ENCODE measurements at regions not wholly inside any gene's neighbourhood (a gene's known extent, or its start where the extent isn't known, plus 50 kb on each side); places are given as distances from the start of the nearest gene placed in this dataset.

DNA sequence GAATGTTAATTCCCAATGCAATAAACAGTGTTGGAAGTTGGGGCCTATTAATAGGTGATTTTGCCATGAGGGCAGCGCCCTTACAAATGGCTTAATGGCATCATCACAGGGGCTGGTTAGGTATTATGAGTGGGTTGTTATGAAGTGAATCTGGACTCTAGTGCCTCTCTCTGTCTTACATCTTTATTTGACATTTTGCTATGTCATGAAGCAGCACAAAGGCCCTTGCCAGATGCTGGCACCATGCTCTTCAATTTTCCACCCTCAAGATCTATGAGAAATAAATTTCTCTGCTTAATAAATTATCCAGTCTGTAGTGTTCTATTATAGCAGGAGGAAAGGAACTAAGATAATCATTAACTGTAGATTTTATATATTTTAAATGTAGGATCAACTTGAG, 1098.7 kb upstream of the NUDT12 start:
- H3K79me2 ChIP-seq (ENCODE audit: insufficient read depth, low read length): no peaks in the 10 kb centered on the region
- intact Hi-C loops (cut with micrococcal nuclease): no loop called here
- no peak overlapping the region for H2AFZ ChIP-seq (ENCODE audit: low read depth, low read length, poor library complexity, severe bottlenecking)
- RAD21 ChIA-PET (ENCODE audit: low non-redundant PET in 1 of 2, low total read pairs in 2 of 2, uncharacterized antibody in 2 of 2, unreplicated experiment in 2 of 2): no interaction called here
- no peaks in the 10 kb centered on the region for H3K4me1 ChIP-seq (ENCODE audit: control insufficient read depth in 1 of 2, insufficient read depth in 2 of 2, low read length in 2 of 2)
- H3K9me2 ChIP-seq (ENCODE audit: insufficient read depth): no peaks in the 10 kb centered on the region; the same call in 1 of the 2 replicates
- BruUV-seq (replicated peaks): no TSS peak
- no peaks in the 10 kb centered on the region for H3K36me3 ChIP-seq (ENCODE audit: control insufficient read depth in 1 of 2, insufficient read depth in 2 of 2, low read length in 2 of 2)
- POLR2A ChIA-PET: interaction anchor here (1.5 kb wide), 1 partner anchor 10 kb away, joined by 4 read pairs; no protein-coding TSS in a partner anchor
- no peak for TF ChIP-seq EGR1 (IDR thresholded peaks at IDR 0.05; ENCODE audit: low read depth)
- H3K9ac ChIP-seq (ENCODE audit: low read length): no peak overlapping the region
- H3K27me3 ChIP-seq (ENCODE audit: insufficient read depth, low read length): no peaks in the 10 kb centered on the region
- ATAC-seq (no peak), DNase-seq (ENCODE audit: low read depth, low spot score) (no peak)
- no peaks in the 10 kb centered on the region for H3K9me3 ChIP-seq (ENCODE audit: control insufficient read depth in 1 of 2, insufficient read depth in 1 of 2, low read depth in 1 of 2, low read length in 2 of 2)
- H4K20me1 ChIP-seq (ENCODE audit: insufficient read depth): no peaks in the 10 kb centered on the region
- no peak overlapping the region for H3K4me3 ChIP-seq (replicated peaks in 1 of 2; ENCODE audit: low read depth in 1 of 2, low read length in 2 of 2)
- CTCF ChIA-PET: no interaction called here
- no peak overlapping the region for H3K27ac ChIP-seq (ENCODE audit: low read depth, low read length)
- no peak overlapping the region for H3K4me2 ChIP-seq (ENCODE audit: low read length)

GRCh38 chr5:104659497-104659896, 1096.9 kb upstream of the NUDT12 start:
- POLR2A ChIA-PET: no interaction called here
- H3K9me2 ChIP-seq (ENCODE audit: insufficient read depth): no peaks in the 10 kb centered on the region; the same call in 1 of the 2 replicates
- intact Hi-C loops (cut with micrococcal nuclease): no loop called here
- no TSS peak for BruUV-seq (replicated peaks)
- H3K27me3 ChIP-seq (ENCODE audit: insufficient read depth, low read length): no peaks in the 10 kb centered on the region
- RAD21 ChIA-PET (ENCODE audit: low non-redundant PET in 1 of 2, low total read pairs in 2 of 2, uncharacterized antibody in 2 of 2, unreplicated experiment in 2 of 2): no interaction called here
- no peak overlapping the region for H3K4me2 ChIP-seq (ENCODE audit: low read length)
- no peaks in the 10 kb centered on the region for H3K36me3 ChIP-seq (ENCODE audit: control insufficient read depth in 1 of 2, insufficient read depth in 2 of 2, low read length in 2 of 2)
- DNase-seq (ENCODE audit: low read depth, low spot score): no peak
- ATAC-seq: no peak
- no peaks in the 10 kb centered on the region for H3K79me2 ChIP-seq (ENCODE audit: insufficient read depth, low read length)
- no peak overlapping the region for H2AFZ ChIP-seq (ENCODE audit: low read depth, low read length, poor library complexity, severe bottlenecking)
- no peaks in the 10 kb centered on the region for H3K4me1 ChIP-seq (ENCODE audit: control insufficient read depth in 1 of 2, insufficient read depth in 2 of 2, low read length in 2 of 2)
- no peaks in the 10 kb centered on the region for H4K20me1 ChIP-seq (ENCODE audit: insufficient read depth)
- H3K27ac ChIP-seq (ENCODE audit: low read depth, low read length): no peak overlapping the region
- no peaks in the 10 kb centered on the region for H3K9me3 ChIP-seq (ENCODE audit: control insufficient read depth in 1 of 2, insufficient read depth in 1 of 2, low read depth in 1 of 2, low read length in 2 of 2)
- H3K9ac ChIP-seq (ENCODE audit: low read length): no peak overlapping the region
- no peak overlapping the region for H3K4me3 ChIP-seq (replicated peaks in 1 of 2; ENCODE audit: low read depth in 1 of 2, low read length in 2 of 2)
- CTCF ChIA-PET: no interaction called here
- no peak for TF ChIP-seq JUND (IDR thresholded peaks at IDR 0.05)
- TF ChIP-seq POLR2A (IDR thresholded peaks at IDR 0.05; ENCODE audit: borderline replicate concordance, extremely low read depth, insufficient read depth, insufficient read length): no peak
- no peak for TF ChIP-seq EGR1 (IDR thresholded peaks at IDR 0.05; ENCODE audit: low read depth)
- no peak for TF ChIP-seq ZBTB33 (IDR thresholded peaks at IDR 0.05; ENCODE audit: extremely low read depth, insufficient replicate concordance, low read length)
- no peak for TF ChIP-seq ZFX (IDR thresholded peaks at IDR 0.05)
- no peak for TF ChIP-seq RAD21 (IDR thresholded peaks at IDR 0.05; ENCODE audit: low read depth)
- TF ChIP-seq SRF (IDR thresholded peaks at IDR 0.05; ENCODE audit: low read depth): no peak
- no peak for TF ChIP-seq FOSL1 (IDR thresholded peaks at IDR 0.05; ENCODE audit: low read depth)
- TF ChIP-seq SIN3A (IDR thresholded peaks at IDR 0.05; ENCODE audit: low read depth): no peak
- TF ChIP-seq, protein P1, sequence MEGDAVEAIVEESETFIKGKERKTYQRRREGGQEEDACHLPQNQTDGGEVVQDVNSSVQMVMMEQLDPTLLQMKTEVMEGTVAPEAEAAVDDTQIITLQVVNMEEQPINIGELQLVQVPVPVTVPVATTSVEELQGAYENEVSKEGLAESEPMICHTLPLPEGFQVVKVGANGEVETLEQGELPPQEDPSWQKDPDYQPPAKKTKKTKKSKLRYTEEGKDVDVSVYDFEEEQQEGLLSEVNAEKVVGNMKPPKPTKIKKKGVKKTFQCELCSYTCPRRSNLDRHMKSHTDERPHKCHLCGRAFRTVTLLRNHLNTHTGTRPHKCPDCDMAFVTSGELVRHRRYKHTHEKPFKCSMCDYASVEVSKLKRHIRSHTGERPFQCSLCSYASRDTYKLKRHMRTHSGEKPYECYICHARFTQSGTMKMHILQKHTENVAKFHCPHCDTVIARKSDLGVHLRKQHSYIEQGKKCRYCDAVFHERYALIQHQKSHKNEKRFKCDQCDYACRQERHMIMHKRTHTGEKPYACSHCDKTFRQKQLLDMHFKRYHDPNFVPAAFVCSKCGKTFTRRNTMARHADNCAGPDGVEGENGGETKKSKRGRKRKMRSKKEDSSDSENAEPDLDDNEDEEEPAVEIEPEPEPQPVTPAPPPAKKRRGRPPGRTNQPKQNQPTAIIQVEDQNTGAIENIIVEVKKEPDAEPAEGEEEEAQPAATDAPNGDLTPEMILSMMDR (IDR thresholded peaks at IDR 0.05 in 2 of 3, conservative IDR thresholded peaks at IDR 0.05 in 1 of 3; ENCODE audit: borderline replicate concordance in 1 of 3, insufficient read depth in 1 of 3, low read depth in 2 of 3, low read length in 2 of 3): no peak
- no peak for TF ChIP-seq TCF7L2 (IDR thresholded peaks at IDR 0.05; ENCODE audit: borderline replicate concordance, extremely low read depth, insufficient read depth, insufficient read length)
- TF ChIP-seq, protein P2, sequence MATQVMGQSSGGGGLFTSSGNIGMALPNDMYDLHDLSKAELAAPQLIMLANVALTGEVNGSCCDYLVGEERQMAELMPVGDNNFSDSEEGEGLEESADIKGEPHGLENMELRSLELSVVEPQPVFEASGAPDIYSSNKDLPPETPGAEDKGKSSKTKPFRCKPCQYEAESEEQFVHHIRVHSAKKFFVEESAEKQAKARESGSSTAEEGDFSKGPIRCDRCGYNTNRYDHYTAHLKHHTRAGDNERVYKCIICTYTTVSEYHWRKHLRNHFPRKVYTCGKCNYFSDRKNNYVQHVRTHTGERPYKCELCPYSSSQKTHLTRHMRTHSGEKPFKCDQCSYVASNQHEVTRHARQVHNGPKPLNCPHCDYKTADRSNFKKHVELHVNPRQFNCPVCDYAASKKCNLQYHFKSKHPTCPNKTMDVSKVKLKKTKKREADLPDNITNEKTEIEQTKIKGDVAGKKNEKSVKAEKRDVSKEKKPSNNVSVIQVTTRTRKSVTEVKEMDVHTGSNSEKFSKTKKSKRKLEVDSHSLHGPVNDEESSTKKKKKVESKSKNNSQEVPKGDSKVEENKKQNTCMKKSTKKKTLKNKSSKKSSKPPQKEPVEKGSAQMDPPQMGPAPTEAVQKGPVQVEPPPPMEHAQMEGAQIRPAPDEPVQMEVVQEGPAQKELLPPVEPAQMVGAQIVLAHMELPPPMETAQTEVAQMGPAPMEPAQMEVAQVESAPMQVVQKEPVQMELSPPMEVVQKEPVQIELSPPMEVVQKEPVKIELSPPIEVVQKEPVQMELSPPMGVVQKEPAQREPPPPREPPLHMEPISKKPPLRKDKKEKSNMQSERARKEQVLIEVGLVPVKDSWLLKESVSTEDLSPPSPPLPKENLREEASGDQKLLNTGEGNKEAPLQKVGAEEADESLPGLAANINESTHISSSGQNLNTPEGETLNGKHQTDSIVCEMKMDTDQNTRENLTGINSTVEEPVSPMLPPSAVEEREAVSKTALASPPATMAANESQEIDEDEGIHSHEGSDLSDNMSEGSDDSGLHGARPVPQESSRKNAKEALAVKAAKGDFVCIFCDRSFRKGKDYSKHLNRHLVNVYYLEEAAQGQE (IDR thresholded peaks at IDR 0.05; ENCODE audit: low read depth): no peak
- no peak for TF ChIP-seq EZH2 (IDR thresholded peaks at IDR 0.05)
- no peak for TF ChIP-seq YY1 (IDR thresholded peaks at IDR 0.05; ENCODE audit: extremely low read depth, insufficient replicate concordance, low read depth, low read length)

All from HCT116 (cell line).